ENCODE measurements at regions not wholly inside any gene's neighbourhood (a gene's known extent, or its start where the extent isn't known, plus 50 kb on each side); places are given as distances from the start of the nearest gene placed in this dataset.
"Not testable (repeated sequence)": the region's sequence is repeated elsewhere in the genome, so short reads cannot be mapped to it uniquely, and the experiment has no call there.

DNA sequence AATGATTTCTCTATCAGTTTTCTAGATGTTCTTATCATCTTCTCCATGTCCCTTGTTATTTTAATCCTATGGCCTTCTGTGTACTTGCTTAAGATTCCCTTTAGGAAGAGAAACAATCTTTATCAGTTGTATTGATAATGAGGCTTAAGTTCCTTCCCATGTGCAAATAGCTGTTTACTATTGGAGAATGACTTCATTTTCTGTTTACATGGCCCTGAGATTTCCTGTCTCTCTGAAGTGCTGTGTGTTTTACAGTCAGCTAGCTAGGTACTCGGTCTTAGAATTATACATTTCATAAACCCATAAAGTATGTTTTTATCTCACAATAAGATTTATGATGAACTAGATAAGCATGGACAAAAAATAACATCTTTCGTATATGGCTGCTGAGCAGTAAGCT lies 67.5 kb upstream of the CCDC179 start:
- no peak for DNase-seq
- H3K4me1 ChIP-seq, result peaks cover 0 to 19% (median 7%) of the 10 kb centered on the region in 4 donors
- WGBS, 5 donors, result 30 to 39% (median 35%) methylated on average over 2 of the region's 2 CpGs
- intact Hi-C loops (cut with DNase I; ENCODE audit: low total_unique reads), result no loop called here
- H3K27me3 ChIP-seq, result no peaks in the 10 kb centered on the region
- no peak overlapping the region for H3K4me3 ChIP-seq
- H3K9me3 ChIP-seq, result no peaks in the 10 kb centered on the region
- TF ChIP-seq, protein P1, sequence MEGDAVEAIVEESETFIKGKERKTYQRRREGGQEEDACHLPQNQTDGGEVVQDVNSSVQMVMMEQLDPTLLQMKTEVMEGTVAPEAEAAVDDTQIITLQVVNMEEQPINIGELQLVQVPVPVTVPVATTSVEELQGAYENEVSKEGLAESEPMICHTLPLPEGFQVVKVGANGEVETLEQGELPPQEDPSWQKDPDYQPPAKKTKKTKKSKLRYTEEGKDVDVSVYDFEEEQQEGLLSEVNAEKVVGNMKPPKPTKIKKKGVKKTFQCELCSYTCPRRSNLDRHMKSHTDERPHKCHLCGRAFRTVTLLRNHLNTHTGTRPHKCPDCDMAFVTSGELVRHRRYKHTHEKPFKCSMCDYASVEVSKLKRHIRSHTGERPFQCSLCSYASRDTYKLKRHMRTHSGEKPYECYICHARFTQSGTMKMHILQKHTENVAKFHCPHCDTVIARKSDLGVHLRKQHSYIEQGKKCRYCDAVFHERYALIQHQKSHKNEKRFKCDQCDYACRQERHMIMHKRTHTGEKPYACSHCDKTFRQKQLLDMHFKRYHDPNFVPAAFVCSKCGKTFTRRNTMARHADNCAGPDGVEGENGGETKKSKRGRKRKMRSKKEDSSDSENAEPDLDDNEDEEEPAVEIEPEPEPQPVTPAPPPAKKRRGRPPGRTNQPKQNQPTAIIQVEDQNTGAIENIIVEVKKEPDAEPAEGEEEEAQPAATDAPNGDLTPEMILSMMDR (IDR thresholded peaks at IDR 0.05), result no peak
- TF ChIP-seq POLR2A (IDR thresholded peaks at IDR 0.05) (no peak), EP300 (IDR thresholded peaks at IDR 0.05) (no peak), POLR2AphosphoS5 (IDR thresholded peaks at IDR 0.05) (no peak)
- no peaks in the 10 kb centered on the region for H3K36me3 ChIP-seq
- no peak overlapping the region for H3K27ac ChIP-seq

DNA sequence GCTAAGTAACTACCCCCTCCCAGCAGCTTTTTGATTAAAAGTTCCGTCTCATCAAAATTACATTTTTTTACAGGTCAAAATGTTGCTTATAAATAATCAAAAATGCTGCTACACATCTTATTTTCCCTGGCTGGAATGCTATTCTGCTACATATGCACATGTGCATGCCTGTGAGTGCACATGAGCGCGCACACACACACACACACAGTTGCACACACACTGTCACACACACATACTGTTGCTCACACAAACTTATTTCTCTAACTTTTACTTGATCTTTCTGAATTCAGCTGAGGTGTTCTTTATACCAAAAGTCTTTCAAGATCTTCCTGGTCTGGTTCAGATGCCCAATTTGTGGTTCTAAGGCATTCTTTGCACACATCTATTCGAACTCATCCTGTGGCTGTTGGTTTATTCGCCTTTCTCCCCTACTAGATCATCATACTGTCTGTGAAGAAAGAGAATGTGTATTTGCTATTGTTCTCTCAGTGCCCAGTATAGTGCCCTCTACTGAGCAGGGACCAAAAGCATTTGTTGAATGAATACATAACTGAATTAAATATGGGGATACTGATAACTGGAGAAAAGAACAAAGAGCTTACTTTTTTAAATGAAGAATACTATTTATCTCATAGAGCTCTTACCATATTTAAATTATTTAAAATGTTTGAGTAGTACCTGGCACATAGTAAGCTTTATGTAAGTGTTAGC lies 68.1 kb upstream of the CCDC179 start:
- Histone ChIP-seq H3K9me3 (no peaks in the 10 kb centered on the region), H3K27ac (no peak overlapping the region), H3K27me3 (no peaks in the 10 kb centered on the region), H3K4me1 (peaks cover 0 to 15% (median 5%) of the 10 kb centered on the region in 4 donors), H3K4me3 (no peak overlapping the region), H3K36me3 (no peaks in the 10 kb centered on the region)
- TF ChIP-seq EP300 (IDR thresholded peaks at IDR 0.05), result no peak
- TF ChIP-seq POLR2A (IDR thresholded peaks at IDR 0.05), result no peak
- TF ChIP-seq POLR2AphosphoS5 (IDR thresholded peaks at IDR 0.05), result no peak
- TF ChIP-seq, protein P1 (IDR thresholded peaks at IDR 0.05), result no peak
- intact Hi-C loops (cut with DNase I; ENCODE audit: low total_unique reads), result no loop called here
- no peak for DNase-seq
- WGBS, 5 donors, result 78 to 94% (median 83%) methylated on average over 5 of the region's 5 CpGs

DNA sequence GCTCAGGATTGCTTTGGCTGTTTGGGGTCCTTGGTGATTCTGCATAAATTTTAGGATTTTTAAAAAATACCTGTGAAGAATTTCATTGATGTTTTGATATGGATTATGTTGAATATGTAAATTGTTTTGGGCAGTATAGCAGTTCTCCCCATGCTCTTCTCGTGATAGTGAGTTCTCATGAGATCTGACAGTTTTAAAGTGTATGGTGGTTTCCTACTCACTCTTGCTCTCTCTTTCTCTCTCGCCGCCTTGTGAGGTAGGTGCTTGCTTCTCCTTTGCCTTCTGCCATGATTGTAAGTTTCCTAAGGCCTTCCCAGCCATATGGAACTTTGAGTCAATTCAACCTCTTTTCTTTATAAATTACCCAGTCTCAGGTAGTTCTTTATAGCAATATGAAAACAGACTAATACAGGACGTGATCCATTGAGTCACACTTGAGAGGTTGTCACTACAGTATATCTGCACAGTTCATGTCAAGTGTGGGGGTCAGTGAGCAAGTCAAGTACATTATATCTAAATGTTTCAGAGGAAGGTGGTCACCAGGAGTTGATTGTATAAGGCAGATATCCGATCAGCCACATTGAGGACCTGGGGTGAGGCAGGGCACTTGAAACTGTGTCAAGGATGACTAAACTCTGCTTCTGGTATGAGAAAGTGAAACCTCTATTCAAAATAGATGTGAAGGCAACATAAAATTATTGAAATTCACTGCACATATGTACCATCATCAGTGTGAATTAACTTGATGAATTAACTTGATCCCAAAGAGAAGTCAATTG lies 70.7 kb upstream of the CCDC179 start:
- no peak overlapping the region for H3K27ac ChIP-seq
- no peaks in the 10 kb centered on the region for H3K36me3 ChIP-seq
- no peak for TF ChIP-seq POLR2A (IDR thresholded peaks at IDR 0.05)
- TF ChIP-seq POLR2AphosphoS5 (IDR thresholded peaks at IDR 0.05), result no peak
- no peak for TF ChIP-seq EP300 (IDR thresholded peaks at IDR 0.05)
- TF ChIP-seq, protein P1 (IDR thresholded peaks at IDR 0.05), result no peak
- 87 to 93% (median 92%) methylated on average over 5 of the region's 5 CpGs for WGBS, 5 donors
- intact Hi-C loops (cut with DNase I; ENCODE audit: low total_unique reads), result no loop called here
- H3K4me1 ChIP-seq, result no peaks in the 10 kb centered on the region
- no peaks in the 10 kb centered on the region for H3K9me3 ChIP-seq
- H3K27me3 ChIP-seq, result no peaks in the 10 kb centered on the region
- no peak for DNase-seq
- no peak overlapping the region for H3K4me3 ChIP-seq

DNA sequence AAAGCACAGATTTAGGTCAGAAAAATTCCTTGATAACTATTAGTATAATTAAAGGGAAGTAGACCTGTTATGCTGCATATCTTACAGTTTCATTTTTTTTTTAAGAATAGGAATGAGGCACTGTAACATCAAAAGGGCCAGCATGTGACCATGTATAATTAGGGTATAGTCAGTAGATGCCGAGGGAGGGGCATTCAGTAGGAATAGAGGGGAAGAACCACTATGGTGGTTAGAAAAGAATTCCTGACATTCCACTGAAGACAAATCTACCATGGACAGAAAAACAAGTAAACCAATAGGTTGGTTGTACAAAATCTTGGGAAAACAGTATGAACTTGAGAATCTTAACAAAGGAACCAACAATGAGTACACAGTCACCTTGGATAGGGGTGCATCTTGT lies 78.4 kb upstream of the CCDC179 start:
- 82 to 97% (median 94%) methylated on average over 1 of the region's 1 CpG for WGBS, 5 donors
- intact Hi-C loops (cut with DNase I; ENCODE audit: low total_unique reads), result no loop called here

DNA sequence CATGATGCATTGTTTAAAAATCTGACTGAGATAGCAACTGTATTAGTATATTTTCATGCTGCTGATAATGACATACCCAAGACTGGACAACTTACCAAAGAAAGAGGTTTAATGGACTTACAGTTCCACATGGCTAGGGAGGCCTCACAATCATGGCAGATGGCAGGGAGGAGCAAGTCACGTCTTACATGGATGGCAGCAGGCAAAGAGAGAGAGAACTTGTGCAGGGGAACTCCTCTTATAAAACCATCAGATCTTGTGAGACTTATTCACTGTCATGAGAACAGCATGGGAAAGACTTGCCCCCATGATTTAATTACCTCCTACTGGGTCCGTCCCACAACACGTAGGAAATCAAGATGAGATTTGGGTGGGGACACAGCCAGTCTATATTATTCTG lies 81.3 kb upstream of the CCDC179 start:
- WGBS, 5 donors, result 82 to 98% (median 94%) methylated on average over 3 of the region's 3 CpGs
- H3K4me1 ChIP-seq; H3K36me3 ChIP-seq; H3K9me3 ChIP-seq; H3K27me3 ChIP-seq; DNase-seq; intact Hi-C loops (cut with DNase I; ENCODE audit: low total_unique reads); H3K4me3 ChIP-seq; H3K27ac ChIP-seq: not testable (repeated sequence)

More for the DNA sequence above, 78.4 kb upstream of the CCDC179 start:
- H3K27me3 ChIP-seq, result no peaks in the 10 kb centered on the region
- H3K4me1 ChIP-seq, result no peaks in the 10 kb centered on the region
- no peaks in the 10 kb centered on the region for H3K36me3 ChIP-seq
- no peak overlapping the region for H3K27ac ChIP-seq
- TF ChIP-seq EP300 (IDR thresholded peaks at IDR 0.05) (no peak), POLR2AphosphoS5 (IDR thresholded peaks at IDR 0.05) (no peak), POLR2A (IDR thresholded peaks at IDR 0.05) (no peak)
- TF ChIP-seq, protein P1 (IDR thresholded peaks at IDR 0.05), result no peak
- H3K9me3 ChIP-seq, result no peaks in the 10 kb centered on the region
- H3K4me3 ChIP-seq, result no peak overlapping the region
- DNase-seq, result no peak

Data from stomach (tissue), 8 donors.